GM21381 (cell line): ENCODE measurements at regions not wholly inside any gene's neighbourhood (a gene's known extent, or its start where the extent isn't known, plus 50 kb on each side); places are given as distances from the start of the nearest gene placed in this dataset.

Experiments used
- ATAC-seq: cut with Tn5 transposase; IDR thresholded peaks from one replicate; pipeline ENCODE4 v1.9.1; 2021; ENCODE audit warnings: mild to moderate bottlenecking, moderate library complexity; ENCODE audit not compliant: unreplicated experiment

DNA sequence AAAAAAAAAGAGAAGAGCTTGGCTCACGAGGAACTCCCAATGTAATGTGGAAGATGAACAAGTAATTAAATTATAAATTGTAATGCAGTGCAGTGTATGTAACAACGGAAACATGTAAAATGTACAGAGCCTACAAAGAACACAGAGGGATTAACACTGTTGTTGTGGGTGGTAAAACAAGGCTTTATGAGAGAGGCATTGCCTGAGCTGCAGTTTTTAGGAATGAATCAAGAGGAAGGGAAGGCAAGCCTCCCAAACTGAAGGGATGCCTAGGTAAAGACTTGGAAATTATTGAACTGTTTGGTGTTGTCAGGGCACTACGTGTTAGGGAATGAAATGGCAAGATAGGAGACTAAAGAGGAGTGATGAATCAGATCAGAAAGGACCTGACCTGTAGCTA is 213.7 kb downstream of the HTR7 start:
- no peak for ATAC-seq

DNA sequence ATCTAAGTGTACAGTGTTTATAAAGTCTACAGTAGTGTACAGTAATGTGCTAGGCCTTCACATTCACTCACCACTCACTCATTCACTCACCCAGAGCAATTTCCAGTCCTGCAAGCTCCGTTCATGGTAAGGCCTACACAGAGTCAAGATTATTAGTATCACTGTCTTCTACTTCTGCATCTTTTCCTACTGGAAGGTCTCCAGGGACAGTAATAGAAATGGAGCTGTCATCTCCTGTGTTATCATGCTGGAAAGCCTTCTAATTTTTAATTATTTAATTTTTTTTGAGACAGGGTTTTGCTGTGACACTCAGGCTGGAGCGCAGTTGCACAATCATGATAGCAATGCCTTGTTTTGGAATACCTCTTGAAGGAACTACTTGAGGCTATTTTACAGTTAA is 207.0 kb downstream of the HTR7 start:
- ATAC-seq = no peak

DNA sequence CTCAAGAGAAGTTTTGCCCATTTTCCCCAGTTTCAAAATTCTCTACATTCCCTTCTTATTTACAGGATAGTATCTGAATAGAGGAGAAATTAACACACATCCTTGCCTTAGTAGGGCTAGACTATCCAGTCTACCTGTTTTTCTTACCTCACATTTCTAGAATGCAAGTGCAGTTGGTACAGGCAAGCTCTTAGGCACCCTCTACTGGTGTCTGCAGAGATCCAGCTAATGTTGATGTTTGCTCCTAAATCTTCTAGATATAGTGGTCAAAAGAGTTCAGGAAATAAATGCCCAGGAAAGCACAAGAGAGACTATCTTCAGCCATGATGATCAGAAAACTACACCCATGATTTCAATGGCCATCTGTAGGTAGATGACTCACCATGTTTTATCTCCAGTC is 205.3 kb downstream of the HTR7 start:
- no peak for ATAC-seq

DNA sequence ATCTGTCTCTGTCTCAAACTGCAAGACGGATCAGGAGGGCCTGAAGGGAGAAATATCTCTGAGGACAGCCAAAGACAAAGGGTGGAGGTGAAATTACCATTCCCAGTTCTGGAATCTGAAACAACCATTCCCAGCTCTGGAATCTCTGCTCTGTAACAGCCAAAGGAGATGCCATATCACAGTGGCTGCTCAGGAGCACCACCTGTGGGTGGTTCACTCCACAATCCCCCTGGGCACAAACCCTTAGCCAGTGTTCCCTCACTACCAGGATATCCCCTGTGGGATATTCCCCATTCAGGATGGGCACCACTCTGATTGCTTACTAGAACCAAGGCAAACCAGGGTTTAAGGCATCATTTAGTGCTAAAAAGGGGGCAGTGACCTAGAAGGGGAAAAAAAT is 199.0 kb downstream of the HTR7 start:
- ATAC-seq = no peak

DNA sequence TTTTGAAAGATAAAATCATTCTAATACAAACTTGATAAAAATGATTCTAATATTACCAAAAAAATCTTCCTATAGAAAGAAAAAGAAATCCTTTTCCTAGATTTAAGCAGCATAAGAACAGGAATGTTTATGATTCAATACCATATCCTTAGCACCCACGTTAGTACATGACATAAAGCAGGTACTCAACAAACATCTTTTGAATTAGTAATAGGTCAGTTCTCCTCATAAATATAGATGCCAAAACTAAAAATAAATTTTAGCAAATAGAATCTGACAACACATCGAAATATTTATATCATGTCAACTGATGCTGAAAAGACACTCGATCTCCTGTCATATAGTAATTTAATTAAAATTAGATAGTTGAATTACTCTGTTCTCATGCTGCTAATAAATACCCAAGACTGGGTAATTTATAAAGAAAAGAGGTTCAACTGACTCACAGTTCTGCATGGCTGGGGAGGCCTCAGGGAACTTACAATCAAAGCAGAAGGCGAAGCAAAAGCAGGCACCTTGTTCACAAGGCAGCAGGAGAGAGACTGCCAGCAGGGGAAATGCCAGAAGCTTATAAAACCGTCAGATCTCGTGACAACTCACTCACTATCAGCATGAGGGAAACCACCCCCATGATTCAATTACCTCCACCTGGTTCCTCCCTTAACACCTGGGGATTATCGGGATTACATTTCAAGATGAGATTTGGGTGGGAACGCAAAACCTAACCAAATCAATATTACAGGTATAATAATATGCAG is 191.8 kb downstream of the HTR7 start:
- ATAC-seq = no peak

DNA sequence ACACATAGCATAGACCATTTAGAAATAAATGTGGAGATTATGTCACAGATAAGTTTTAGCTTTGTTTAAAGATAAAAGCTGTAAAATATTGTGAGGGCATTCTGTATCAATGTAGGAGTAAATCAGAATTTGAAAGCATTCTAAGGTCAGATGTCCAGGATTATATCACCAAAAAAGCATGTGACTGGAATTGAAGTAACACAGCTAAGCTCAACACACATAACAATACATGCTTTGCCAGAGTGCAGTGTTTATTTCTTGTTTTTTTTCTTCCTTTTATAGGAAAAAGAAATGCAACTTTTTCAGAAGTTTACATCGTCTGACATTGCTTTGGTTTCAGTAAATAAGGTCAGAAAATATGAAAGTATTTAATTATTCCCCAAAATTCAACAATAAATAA is 183.4 kb downstream of the HTR7 start:
- ATAC-seq = no peak

DNA sequence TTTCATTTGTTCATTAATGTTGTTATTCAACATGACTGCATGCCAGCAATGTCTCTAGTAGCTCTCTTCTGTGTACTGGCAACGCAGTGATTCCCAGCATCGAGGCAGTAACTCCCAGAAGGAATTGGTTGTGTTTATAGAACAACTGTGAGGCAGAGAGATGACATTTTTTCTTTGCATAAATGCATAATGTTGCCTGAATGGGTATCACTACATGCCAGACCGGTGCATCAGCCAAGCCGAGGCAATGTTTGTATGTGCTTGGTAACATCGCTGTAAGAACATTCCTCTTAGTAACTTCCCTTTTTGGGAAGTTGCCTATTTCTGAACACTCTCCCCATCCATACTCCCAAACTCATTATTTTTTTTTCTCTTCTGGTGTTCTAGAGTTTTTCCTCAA is 182.9 kb downstream of the HTR7 start:
- ATAC-seq = no peak

DNA sequence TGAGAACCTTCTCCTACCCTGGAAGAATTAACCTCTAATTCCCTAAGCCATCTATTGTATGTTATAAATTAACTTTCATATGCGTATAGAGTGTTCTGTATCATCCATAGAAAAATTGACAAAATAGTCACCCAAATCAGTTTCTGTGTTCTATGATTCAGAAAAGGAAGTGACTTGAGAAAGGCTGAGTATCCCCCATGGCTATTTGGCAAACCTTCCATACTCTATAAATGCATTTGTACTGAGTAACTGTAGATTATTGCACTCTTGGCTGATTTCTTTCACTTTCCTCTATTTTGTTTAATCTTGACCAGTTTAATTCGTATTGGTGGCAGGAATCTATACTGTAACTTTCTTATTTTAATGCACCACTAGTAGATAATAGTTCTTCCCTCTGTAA is 182.2 kb downstream of the HTR7 start:
- ATAC-seq = no peak
